Activated CD4-positive, alpha-beta T cell treated with anti-CD3 and anti-CD28 coated beads for 48 hours (primary cell): ENCODE measurements at regions not wholly inside any gene's neighbourhood (a gene's known extent, or its start where the extent isn't known, plus 50 kb on each side); places are given as distances from the start of the nearest gene placed in this dataset.

ENCODE experiments used
- DNase-seq: peaks from one replicate; pipeline ENCODE4 v3.0.0-alpha.2; 2020

DNA sequence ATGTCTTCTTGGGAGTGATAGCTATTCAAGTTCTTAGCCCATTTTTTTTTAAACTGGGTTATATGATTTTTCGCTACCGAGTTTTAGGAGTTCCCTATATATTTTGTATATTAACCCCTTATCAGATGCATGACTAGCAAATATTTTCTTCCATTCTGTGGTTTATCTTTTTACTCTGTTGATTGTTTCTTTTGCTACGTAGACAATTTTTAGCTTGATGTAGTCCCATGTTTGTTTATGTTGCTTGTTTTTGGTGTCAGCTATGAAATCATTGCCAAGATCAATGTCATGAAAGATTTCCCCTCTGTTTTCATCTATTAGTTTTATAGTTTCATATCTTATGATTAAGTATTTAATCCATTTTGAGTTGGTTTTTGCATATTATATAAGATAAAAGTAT, 480.5 kb downstream of the CDH11 start:
- DNase-seq, result no peak

DNA sequence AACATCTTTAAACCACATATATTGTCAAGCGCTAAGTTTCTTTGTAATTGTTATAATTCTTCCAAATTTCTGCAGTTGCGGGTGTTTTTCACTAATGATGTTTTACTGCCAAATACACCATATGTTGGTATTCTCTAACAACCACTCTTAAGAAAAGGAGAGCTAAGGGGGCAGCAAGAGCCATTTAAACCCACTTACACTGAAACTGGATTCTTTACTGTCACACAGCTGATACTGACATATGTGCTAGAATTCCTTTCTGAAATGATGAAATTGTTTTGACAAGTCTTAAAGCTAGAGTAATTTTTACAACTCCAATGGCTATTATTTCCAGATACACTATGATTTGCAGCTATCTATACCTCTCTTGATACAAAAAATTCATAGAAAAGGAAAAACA, 483.1 kb downstream of the CDH11 start:
- no peak for DNase-seq

DNA sequence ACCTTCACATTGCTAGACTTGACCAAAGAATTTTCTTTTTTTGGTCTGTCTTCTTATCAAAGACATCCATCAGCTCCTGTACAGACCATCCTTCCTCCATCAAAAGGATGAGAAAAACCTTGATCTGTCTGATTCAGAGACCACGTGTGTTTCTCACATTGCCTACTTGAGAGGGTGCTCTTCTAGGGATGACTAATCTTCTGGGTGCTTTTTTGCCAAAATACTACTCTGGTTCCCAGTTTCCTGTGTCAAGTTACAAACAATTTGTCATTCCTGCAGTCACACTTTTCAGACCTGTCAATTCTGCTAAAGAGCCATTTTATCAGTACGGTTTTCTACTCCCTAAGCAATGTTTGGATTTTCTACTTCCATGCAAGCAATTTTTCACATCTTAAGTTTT, 492.2 kb downstream of the CDH11 start:
- DNase-seq, result no peak

DNA sequence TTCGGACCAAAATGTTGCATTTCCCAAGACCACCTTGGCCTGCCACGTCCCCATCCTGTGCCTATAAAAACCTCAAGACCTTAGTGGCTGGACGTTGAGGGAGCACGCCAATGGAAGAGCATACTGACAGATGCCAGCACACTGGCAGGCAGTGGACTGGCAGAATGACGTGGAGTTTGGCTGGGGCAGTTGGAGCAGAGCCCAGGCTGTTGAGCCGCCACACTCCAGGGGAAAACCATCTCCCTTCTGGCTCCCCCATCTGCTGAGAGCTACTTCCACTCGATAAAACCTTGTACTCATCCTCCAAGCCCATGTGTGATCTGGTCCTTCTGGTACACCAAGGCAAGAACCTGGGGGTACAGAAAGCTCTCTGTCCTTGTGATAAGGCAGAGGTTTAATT, 494.1 kb downstream of the CDH11 start:
- no peak for DNase-seq

DNA sequence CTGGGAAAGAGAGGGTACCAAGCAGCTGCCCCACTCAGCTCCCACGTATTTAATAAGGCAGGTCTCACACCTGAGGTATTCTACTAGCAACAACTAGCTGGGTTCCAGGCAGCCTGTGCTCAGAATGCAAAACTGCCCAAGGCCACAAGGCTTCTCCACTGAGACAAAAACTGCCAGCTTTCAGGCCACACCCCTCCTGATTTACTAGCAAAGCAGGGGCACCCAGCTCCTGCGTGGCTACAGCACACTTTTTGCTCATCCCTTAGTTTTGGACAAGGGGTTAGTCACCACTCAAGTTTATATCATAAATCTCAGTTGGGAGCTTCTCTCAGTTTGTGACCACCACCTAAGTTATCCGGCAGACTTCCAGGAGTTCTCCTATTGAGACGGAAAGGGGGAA, 494.6 kb downstream of the CDH11 start:
- no peak for DNase-seq

DNA sequence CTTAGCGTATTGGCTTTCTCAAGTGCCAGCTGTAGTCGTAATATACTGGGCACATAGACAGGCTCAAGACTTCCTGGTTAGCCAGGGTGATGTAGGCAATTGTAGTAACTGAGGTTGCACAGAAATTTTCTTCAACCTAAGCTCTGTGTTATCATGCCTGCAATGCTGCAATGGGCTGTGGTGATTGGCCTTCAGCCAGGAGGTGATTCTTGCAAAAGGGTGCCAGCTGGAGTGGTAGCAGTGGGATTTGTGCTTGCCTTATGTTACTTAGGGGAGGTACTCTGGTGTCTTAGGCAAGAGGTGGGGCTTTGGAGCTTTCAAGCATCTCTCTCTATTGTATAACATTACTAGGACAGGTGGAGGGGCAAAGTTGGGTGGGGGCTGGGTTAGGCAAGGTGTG, 495.1 kb downstream of the CDH11 start:
- no peak for DNase-seq

DNA sequence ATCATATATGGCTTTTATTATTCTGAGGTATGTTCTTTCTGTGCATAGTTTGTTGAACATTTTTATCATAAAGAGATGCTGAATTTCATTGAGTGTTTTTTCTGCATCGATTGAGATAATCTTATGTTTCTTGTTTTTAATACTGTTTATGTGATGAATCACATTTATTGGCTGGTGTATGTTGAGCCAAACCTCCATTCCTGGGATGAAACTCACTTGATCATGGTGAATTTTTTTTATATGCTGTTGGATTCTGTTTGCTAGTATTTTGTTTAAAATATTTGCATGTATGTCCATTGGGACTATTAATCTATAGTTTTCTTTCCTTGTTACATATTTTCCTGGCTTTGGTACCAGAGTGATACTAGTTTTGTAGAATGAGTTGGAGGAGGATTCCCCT, 500.2 kb downstream of the CDH11 start:
- no peak for DNase-seq

DNA sequence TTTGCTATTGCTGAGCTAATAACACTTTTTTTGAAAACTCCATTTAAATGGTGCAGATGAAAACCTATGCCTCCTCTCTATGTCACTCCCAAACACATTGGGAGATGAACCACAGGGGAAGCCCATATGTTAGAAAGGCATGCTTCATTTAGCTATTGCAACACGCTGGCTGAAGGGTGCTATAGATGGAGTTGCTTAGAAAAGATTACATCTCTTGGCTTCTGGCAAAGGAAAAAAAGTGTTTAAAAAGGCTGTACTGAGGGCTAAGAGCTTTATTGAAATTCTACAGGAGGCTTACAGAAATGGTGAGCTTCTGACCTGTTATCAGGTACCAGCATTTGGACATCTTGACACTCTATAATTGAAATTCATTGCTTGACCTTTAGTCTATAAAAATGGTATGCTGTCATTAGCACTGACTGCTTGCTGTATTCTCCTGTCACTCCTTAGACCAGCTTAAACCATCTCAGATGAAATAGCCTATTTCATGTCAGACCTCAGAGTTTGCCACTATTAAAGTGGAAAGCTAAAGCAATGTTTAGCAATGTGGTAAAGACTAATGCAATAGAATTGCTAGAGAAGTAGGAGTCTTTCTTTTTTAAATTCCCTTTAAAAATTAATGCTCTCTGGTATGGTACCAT, 503.9 kb downstream of the CDH11 start:
- DNase-seq, result no peak

DNA sequence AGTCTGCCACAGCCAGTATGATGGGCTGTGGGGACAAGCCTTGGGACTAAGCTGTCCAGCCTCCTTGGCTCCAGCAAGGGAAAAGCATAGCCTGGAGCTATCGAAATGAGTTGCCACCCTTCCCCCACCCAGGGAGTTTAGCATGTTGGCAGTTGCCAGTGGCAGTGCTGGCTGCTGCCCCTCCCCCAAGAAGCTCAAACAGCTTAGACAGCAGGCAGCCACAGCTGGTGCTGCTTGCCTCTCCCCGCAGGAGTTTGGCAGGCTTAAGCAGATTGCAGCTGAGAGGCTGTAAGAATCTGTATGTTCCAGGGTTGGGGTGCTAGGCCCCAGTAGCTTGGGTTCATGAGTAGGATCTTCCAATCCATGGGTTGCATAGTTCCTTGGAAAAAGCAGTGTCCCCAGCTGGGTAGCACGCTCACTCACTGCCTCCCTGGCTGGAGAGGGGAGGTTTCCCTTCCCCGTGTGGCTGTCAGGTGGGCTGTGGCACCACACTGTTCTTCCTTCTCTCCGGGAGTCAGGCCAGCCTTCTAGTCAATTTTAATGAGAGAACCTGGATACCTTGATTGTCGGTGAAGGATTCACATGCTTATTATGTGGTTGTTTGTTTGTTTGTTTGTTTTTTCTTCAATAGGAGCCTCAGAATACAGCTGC, 506.1 kb downstream of the CDH11 start:
- DNase-seq, result no peak

DNA sequence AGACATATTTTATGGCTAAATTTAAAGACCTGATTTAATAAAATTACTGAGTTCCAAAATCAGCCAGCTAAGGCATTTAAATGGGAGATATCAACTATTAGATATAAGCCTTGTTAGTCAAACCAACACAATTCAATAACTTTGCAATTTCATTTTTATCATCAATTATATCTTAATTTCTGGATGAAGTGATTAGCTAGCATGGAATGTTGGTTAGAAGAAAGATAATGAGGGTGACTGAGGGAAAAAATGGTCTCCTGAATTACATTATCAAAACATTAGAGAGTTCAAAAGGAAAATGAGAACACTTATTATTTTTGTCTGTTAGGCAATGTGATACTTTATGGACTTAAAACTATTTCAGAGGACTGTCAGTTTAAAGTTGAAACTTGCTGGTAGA, 525.7 kb downstream of the CDH11 start:
- no peak for DNase-seq

DNA sequence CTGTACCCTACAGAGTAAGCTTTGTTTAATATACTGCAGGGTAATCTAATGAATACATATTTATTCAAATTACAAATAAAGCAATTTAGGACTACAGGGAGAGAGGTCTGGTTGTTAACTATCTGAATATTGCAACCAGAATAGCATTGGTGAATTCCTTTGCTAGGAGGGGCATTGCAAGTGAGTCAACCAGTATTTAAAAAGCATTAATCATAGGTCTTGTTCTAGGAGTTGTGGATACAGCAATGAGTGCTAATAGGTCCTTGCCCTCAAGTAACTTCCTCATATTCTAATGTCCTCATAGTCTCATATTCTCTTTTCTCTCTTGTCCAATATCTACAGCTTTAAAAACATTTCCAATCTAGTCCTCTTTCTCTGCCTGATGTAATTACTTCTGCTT, 531.4 kb downstream of the CDH11 start:
- no peak for DNase-seq

DNA sequence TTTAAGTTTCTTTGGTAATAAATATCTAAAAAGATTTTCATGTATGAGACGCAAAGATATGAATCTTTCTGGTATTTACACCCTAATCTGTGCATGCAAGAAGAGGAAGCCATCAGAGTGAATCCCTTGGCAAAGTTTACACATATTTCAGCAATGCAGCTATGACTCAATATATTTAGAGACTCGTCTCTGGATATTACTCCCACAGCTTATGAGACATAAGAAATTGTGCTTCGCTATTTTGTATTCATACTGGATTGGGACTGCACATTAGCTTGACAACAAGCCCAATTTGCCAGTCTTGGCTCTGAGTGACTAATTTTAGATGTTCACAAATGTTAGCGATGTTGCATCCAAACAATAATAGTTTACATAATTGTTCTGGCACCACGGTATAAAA, 532.0 kb downstream of the CDH11 start:
- DNase-seq, result no peak

DNA sequence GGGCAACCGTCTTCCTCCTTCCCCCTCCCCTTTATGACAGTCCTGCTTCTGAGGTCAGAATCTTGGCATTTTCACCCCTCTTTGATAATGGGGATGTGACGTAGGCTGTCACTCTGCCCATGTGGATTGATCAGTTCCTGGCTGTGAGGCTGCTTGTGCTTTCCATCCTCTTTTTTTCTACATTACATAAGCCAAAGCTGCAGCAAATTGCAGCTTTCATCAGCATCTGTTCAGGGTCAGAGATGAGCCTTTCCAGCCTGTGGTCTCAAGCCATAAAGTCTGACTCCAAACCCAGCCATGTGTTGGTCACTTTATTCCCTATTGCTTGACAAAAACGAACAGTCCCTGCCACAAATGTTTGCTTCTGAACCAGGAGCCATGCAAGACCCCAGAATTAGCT, 535.1 kb downstream of the CDH11 start:
- DNase-seq, result no peak

DNA sequence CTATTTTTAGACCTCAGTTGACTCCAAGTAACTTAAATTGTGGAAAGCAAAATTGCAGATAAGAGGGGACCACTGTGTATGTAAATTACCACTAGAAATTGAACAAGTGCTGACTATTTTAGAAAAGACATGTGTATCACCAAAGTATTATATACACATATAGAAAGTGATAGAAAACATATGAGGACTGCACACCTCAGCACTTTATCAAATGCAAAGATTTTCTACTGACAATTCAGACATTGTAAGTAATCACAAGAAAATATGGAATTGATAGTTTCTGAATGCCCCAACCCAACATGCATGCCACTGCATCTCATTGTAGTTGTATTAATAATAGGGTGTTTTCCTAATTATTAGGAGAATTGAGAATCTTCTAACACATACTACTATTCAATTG, 536.5 kb downstream of the CDH11 start:
- no peak for DNase-seq

DNA sequence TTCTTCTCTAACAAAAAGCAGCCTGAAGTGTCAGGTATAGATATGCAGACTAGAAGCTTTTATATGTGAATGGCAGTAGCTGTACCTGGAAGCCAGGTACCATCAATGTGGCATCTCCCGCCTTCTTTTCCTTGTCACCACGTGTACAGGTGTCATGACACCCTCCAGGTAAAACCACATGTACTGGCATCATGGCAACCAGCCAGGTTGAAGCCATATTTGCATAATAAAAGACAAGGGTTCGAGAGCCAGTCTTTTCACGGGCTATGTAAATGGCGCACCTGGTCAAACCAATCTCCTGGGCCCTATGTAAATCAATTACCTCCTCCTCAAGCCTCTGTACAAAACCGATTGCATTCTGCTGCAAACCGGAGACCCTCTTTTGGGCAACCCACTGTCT, 541.3 kb downstream of the CDH11 start:
- DNase-seq, result no peak

DNA sequence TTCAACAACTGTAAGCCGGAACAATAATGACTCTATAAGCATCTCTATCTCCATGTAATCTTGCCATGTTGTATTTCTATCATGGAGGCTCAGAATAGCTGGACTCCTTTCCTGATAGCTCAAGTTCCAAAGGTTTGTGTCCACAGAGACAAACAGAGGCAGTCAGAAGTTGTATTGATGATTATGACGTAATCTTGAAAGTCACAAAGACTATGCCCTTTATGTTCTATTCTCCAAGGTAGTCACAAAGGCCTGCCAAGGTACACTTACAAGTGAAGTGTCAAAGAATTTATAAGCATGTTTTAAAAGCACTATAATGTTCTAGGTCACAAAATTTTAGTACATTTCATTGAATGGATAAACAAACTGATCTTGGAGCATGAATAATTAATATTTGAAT, 542.2 kb downstream of the CDH11 start:
- no peak for DNase-seq

DNA sequence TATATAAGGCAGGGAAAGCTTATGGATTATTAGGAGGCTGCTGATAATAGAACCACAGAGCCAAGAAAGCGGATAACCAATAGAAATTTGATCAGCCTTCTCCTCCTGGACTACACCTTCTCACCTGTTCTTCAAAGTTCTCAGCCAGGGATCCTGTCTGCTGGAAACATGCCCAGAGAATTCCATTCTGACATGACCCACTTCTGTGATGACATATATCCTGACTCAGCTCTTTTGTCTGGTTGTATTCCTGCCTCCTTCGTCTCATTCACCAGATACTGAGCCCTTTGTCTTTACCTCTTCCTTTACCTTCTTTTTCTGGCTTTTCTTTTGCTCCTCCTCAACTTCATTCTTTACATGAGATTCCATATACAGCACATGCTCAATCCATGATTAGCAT, 576.1 kb downstream of the CDH11 start:
- DNase-seq, result no peak

DNA sequence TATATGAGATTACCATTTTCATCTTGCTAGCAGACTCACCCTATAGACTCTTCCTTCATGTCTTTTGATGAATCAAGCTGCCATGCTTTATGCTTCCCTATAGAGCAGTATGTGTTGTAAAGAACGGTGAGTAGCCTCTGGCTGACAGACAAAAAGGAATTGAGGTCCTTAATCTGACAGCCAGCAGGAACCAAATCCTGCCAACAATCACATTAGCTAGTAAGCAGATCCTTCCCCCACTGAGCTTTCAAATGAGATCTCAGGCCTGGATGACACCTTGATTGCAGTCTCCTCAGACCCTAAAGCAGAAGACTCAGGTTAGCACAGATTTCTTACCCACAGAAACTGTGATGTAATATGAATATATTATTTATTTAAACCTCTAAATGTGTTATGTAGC, 577.0 kb downstream of the CDH11 start:
- DNase-seq, result no peak

DNA sequence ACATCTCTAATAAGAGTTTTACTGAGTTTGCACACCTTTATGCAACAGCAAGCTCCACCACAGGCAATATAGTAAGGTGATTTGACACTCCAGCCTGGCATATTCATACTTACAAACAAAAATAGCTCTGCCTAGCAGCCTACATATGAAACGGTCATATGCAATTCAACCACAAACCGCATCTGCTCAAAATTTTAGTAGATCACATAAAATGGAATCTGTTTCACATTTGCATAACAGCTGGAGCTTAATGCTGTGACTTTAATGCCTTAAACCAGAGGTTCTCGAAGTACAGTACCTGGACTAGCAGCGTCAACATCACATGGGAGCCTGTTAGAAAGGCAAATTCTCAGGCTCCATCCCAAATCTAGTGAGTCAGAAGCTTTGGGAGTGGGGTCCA, 578.4 kb downstream of the CDH11 start:
- DNase-seq, result no peak

DNA sequence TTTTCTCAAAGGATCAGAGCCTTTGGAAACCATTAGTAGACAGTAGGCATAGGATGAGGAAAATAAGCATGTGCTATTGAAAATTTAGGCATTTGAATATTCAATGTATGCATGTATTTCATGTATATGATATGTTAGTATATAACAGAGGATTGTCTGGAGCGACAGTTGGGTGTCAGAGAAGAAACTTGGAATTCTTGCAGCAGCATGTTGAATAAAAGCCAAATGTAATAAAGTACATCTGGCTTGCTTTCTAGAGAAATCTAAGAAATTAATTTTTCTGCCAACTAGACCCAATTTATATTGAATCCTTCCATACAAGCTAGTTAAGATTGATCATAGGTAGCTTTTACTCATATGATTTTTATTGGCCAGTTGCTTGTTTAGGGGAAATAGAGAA, 578.8 kb downstream of the CDH11 start:
- no peak for DNase-seq

DNA sequence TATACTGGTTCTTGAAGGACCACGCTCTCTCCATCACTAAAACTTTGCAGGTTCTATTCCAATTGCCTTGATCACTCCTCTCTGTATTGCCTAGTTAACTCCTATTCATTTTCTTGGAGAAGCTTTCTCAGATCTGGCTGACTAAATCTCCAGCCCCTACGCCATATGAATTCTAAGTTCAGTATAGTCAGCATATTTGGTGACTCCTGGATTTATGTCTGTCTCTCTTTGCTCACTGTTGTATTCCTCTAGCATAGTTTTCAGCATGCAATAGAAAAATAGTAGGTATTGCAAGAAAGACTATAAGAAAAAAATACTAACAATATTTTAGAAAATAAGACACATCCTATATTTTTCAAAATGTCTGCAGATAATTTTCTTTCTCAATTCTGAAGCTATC, 579.7 kb downstream of the CDH11 start:
- no peak for DNase-seq

DNA sequence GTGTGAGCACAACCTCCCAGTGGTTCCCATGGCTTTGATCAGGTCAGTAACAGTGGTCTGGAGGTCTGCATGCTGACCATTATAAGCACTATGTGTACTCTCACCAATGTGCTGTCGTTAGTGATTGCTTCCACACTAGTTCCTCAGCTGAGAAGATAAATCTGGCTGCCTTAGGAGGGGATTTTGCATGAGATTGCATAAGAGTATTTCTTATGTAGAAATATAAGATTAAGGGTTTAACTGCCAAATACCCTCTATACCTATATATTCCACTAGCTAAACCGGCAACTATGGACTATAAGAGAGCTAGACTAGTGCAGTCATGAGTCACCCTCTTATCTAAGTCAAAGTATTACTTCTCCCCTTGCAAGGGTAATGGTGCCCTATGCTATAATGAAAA, 580.2 kb downstream of the CDH11 start:
- no peak for DNase-seq

DNA sequence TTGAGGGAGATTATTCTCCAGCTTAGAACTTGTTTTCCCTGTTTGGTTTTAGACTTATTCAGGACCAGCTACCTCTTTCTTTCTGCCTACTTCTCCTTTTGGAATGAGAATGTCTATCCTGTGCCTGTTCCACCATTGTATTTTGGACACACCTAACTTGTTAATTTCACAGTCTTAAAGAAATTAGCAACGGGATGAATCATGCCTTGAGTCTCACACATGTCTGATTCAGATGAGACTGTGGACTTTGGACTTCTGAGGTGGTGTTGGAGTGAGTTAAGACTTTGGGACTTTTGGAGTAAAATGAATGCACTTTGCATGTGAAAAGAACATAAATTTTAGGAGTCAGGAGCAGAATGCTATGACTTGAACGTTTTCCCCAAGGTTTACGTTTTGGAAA, 581.4 kb downstream of the CDH11 start:
- DNase-seq, result no peak

DNA sequence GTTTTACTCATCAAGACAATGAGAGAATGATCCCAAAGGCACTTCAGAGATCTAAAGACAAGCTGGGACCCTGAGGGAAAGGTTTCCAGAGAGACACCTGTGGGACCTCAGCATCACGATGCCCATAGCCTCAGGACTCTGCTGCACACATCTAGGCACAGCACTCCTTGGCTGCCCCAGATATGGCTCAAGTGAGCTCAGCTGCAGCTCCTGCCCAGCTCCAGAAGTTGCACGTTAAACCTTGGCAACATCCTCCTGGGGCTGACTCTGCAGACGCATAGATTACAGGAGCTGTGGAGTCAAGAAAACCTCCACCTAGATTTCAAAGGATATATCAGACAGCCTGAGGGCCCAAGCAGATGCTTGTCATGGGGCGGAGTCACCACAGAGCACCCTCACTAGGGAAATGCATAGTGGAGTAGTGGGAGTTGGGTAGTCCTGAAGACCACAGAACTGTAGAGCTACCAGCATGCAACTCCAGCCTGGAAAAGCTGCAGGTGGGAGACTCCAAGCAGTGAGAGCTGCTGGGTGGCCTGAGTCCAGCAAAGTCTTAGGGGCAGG, 582.0 kb downstream of the CDH11 start:
- DNase-seq, result no peak

DNA sequence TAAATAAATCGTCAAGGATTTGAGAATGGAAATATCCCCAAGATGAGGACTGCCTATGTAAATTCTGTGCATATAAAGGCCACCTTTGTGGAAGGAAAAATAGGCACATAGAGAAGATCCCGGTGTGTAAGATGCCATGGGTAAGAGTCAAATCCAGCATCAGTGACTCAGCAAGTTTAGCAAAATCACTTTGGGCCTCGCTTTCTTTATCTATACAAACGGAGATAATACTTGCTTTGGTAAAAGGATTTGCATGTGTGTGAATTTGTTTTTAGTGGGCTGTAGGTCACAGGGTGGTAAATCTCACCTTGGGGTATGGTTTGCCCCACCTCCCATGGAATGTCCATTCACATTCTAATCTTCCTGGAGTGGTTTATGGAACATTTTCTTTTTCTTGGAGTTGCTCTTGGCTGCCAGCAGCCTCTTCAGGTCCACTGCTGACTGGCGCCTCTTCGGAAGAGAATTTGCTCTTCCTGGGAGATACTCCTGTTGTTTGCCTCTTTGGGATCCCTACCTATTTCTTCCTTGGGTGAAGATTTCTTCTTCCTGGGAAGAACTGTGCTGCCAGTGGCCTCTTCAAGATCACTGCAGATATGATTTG, 587.6 kb downstream of the CDH11 start:
- DNase-seq, result no peak
